Daoy (cell line): ENCODE measurements at regions not wholly inside any gene's neighbourhood (a gene's known extent, or its start where the extent isn't known, plus 50 kb on each side); places are given as distances from the start of the nearest gene placed in this dataset.
"Not testable (repeated sequence)": the region's sequence is repeated elsewhere in the genome, so short reads cannot be mapped to it uniquely, and the experiment has no call there.

Source experiments
- DNase-seq: peaks from one replicate; pipeline ENCODE4 v3.0.0-alpha.2; 2015; ENCODE audit warnings: low read depth

- DNase-seq = not testable (repeated sequence)
These were observed 211.3 kb downstream of the SPATA31A1 start for GRCh38 chr9:39566782-39567181.

GRCh38 chr9:39567396-39567795 is 211.9 kb downstream of the SPATA31A1 start:
- not testable (repeated sequence) for DNase-seq

DNA sequence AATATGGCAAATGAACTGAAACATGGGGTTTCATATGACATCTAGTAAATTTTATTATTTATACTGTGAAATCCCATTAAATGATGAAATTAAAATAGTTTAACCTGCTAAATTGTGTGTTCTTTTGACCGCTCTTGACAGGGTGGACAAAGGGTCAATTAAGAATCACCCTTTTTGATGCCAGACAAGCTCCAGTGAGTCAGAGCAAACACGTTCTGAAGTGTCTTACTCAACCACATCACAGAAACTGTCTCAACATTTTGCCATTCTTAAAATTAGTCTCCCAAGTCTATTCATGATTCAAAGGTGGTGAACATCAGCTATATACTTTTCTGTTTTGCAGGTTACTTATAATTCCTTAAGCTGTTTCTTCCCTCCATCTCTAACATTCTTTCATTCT is 213.4 kb downstream of the SPATA31A1 start:
- DNase-seq = not testable (repeated sequence)

GRCh38 chr9:39573024-39574022 is 217.9 kb downstream of the SPATA31A1 start:
- not testable (repeated sequence) for DNase-seq

GRCh38 chr9:39579000-39579399 is 223.5 kb downstream of the SPATA31A1 start:
- not testable (repeated sequence) for DNase-seq

DNA sequence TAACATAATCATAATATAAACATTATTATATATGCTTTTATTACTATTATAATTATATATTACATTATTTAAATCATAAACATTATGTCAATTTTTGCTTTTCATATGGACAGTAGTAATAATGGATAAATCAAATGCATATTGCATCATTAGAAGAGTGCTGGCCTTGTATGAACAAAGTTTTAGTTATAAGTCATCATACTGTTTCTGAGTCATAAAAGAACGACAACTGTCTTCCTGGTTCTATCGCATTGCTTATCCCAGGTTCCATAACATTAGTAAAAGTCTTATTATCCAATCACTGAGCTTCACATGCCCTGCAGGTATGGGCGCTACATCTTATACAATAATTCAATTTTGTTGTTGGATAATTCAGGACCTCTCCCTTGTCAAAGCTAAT is 225.8 kb downstream of the SPATA31A1 start:
- not testable (repeated sequence) for DNase-seq

- DNase-seq = not testable (repeated sequence)
These were observed 227.4 kb downstream of the SPATA31A1 start for GRCh38 chr9:39582677-39583412.

GRCh38 chr9:39583413-39583747 is 227.9 kb downstream of the SPATA31A1 start:
- DNase-seq = not testable (repeated sequence)

GRCh38 chr9:39585233-39585632 is 229.8 kb downstream of the SPATA31A1 start:
- DNase-seq = not testable (repeated sequence)

DNA sequence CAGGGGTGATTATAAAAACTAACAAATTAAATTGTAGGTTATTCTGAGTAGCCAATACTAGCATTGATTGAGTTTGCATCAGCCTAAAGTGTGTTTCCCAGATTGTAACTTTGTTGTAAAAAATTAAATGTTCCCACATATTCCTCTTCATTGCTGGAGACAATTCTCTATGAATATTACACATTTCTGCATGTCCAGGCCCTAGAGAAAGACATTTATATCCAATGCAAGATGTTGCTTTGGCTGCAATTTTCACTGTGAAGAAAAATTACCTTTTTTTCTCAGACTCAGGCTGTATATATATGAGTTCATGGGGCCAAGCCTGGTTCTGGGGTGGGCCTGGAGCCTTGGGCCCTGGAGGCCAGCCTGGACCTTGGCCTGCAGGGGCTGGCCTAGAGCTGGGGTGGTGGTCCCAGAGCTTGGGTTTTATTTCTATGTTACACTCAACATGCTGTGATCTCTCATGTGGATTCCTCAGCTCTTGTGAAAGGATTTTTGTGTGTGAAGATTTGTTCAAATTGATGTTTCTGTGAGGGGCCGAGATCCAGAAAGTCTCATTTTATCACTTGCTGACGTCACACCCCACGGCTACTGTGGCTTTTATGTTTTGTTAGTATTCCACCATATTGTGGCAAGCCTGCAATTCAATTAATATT is 232.5 kb downstream of the SPATA31A1 start:
- DNase-seq = no peak

- DNase-seq = no peak
These were observed 233.2 kb downstream of the SPATA31A1 start for GRCh38 chr9:39588500-39589137.

GRCh38 chr9:39604089-39604488 is 248.6 kb downstream of the SPATA31A1 start:
- DNase-seq = not testable (repeated sequence)

DNA sequence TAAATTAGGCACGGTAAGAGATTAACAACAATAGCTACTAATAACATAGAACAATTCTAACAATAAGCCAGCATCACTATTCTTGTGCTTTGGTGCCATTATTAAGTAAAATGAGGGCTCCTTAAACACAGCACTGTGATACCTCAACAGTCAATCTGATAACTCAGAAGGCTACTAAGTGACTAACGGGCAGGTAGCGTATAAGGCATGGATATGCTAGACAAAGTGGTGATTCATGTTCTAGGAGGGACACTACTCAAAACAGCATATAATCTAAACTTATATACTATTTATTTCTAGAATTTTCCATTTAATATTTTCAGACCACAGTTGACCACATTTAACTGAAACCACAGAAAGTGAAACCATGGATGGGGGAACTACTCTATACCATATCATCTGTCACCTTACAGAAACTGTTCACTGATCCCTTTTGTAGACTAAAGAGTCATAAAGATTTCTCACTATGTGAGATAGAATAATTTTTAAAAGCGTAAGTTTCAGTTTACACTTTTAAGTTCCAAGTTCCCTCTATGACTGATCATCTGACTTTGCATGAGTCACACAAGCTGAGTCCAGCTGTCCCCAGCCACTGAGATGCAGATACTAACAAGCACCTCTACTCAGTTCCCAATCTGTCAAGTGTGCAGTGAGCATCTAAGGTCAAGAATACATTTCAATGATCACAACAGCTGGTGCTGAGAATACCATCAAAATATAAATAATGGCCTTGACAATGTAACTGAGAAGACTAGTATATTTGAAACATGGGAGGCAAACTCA is 256.2 kb downstream of the SPATA31A1 start:
- DNase-seq = not testable (repeated sequence)

DNA sequence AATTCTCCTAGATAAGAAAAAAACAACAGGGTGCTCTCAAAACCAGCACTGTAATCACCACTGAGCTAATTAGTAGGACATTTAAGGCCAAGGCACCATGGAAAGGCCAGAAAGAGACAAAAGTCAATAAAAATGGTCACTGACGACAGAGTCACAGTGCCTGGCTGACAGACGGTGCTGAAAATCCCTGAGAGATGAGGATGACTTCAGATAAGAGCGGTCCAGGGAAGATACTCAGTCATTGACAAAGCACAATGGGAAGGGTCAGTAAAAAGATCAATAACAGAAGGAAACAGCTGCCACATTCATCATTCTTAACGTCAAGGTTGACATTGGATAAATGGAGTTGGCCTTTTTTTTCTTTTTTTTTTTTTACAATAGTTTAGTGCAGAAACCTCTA is 261.0 kb downstream of the SPATA31A1 start:
- not testable (repeated sequence) for DNase-seq

DNA sequence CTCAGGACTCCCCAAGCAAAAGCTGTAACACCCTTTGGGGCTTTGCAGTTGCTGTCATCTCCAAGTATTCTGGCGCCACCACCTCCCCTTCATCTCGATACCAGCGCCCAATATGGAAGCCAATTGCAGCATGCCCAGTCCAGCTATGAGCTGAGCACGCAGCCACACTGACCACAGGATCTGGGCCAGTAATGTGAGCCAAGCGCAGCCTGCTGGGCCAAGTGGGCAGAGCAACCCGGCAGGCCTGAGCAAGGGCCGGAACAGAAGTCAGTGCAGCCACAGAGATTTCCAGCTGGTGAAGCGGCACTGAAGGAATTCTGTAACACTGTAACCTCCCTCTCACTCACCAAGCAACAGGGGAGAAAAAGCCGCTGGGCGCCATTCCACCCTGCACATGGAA is 268.6 kb downstream of the SPATA31A1 start:
- DNase-seq = not testable (repeated sequence)

DNA sequence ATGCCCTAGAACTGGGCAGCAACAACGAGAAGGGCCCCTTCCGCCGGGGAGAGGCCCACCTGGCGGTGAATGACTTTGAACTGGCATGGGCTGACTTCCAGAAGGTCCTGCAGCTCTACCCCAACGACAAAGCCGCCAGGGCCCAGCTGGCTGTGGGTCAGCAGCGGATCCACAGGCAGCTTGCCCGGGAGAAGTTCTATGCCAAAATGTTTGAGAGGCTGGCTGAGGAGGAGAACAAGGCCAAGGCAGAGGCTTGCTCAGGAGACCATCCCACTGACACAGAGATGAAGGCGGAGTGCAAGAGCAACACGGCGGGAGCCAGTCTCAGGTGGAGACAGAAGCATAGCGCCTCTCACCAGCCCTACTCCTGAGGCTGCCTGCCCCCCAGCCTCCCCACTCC is 276.6 kb downstream of the SPATA31A1 start:
- DNase-seq = not testable (repeated sequence)

DNA sequence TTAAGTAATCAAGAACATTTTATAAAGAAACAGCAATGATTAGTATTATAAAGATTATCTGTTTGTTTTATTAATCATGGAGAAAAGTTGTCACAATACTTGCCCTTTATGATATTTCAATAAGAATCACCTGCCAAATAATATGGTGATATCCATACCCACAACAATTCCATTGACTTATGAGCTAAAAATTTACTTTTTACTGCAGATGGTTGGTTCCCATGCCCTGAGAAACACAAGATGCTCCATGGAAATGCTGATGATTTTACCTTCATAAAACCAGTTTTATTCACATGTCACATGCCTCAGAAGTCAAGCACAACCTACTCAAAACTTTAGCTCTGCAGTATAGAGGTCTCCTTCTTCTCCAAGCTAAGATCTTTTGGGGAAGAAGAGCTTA is 293.6 kb downstream of the SPATA31A1 start:
- DNase-seq = not testable (repeated sequence)

GRCh38 chr9:39656960-39657603 is 301.6 kb downstream of the SPATA31A1 start:
- DNase-seq = not testable (repeated sequence)

DNA sequence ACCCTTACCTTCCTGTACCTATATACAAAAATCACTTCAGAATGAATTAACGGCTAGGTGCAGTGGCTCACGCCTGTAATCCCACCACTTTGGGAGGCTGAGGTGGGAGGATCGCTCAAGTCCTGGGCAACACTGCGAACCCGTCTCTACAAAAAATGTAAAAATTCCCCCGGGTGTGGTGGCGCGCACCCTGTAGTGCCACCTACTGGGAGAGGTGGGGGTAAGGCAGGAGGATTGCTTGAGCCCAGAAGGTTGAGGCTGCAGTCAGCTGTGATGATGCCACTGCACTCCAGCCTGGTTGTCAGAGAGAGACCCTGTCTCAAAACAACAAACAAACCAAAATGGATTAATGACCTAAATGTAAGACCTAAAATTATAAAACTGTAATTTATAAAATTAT is 307.6 kb downstream of the SPATA31A1 start:
- DNase-seq = not testable (repeated sequence)

DNA sequence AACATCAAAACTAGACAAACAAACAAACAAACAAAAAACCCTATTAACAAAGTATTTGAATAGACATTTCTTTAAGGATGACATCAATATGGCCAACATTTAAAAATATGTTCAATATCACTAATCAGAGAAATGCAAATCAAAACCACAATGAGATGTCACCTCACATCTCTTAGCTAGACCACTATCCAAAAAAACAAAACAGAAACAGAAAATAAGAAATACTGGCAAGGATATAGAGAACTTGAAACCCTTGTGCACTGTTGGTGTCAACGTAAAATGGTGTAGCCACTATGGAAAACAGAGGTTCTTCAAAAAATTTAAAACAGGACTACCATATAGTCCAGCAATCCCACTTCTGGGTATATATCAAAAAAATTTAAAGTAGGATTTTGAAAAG is 308.2 kb downstream of the SPATA31A1 start:
- DNase-seq = not testable (repeated sequence)
